ENCODE measurements at regions not wholly inside any gene's neighbourhood (a gene's known extent, or its start where the extent isn't known, plus 50 kb on each side); places are given as distances from the start of the nearest gene placed in this dataset.

GRCh38 chr6:44571510-44571909, 184.0 kb downstream of the CDC5L start:
- TF ChIP-seq EZH2 (IDR thresholded peaks at IDR 0.05; ENCODE audit: insufficient read depth, poor library complexity, severe bottlenecking) = no peak
- TF ChIP-seq EZH2phosphoT487 (IDR thresholded peaks at IDR 0.05; ENCODE audit: insufficient read depth, low read depth) = no peak

Data from GM23248 (cell line).